ENCODE measurements at regions not wholly inside any gene's neighbourhood (a gene's known extent, or its start where the extent isn't known, plus 50 kb on each side); places are given as distances from the start of the nearest gene placed in this dataset.

DNA sequence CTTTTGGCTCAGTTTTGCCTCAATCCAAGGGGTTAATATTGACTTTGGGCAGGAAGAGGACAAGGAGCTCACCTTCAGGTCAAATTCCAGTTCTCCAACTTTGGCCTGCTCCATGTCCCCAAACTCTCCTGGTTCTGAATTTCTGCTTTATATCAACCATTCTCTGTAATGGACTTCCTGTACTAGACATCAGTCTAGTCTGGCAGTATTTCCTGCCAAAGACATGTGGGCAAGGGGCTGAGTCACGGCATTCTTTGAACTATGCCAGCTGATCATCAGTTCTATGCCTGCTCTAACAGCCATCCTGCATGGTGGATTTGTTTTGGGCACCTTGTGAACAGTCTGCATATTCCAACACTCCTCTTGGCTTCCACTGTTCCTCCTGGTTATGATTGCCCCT lies 199.4 kb downstream of the ZEB2 start:
- TF ChIP-seq, protein P1, sequence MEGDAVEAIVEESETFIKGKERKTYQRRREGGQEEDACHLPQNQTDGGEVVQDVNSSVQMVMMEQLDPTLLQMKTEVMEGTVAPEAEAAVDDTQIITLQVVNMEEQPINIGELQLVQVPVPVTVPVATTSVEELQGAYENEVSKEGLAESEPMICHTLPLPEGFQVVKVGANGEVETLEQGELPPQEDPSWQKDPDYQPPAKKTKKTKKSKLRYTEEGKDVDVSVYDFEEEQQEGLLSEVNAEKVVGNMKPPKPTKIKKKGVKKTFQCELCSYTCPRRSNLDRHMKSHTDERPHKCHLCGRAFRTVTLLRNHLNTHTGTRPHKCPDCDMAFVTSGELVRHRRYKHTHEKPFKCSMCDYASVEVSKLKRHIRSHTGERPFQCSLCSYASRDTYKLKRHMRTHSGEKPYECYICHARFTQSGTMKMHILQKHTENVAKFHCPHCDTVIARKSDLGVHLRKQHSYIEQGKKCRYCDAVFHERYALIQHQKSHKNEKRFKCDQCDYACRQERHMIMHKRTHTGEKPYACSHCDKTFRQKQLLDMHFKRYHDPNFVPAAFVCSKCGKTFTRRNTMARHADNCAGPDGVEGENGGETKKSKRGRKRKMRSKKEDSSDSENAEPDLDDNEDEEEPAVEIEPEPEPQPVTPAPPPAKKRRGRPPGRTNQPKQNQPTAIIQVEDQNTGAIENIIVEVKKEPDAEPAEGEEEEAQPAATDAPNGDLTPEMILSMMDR (IDR thresholded peaks at IDR 0.05): no peak
- TF ChIP-seq EZH2 (IDR thresholded peaks at IDR 0.05): no peak
- TF ChIP-seq EZH2phosphoT487 (IDR thresholded peaks at IDR 0.05): no peak

Measured in neural progenitor cell (in vitro differentiated cells).